GM23248 (cell line): ENCODE measurements at regions not wholly inside any gene's neighbourhood (a gene's known extent, or its start where the extent isn't known, plus 50 kb on each side); places are given as distances from the start of the nearest gene placed in this dataset.

Experiments used
- DNase-seq: peaks from one replicate; pipeline ENCODE4 v3.0.0-alpha.2; 2015
- H2AFZ ChIP-seq: fragments of 200-600 bp; sonication (generic); 2 replicates; pipeline ENCODE4 v1.6.1; 2016; ENCODE audit warnings: antibody characterized with exemption
- H3F3A ChIP-seq: fragments of 200-600 bp; sonication (generic); 2 replicates; pipeline ENCODE4 v1.6.1; 2016; ENCODE audit warnings: mild to moderate bottlenecking, antibody characterized with exemption, mixed run types; ENCODE audit not compliant: insufficient read depth
- H3K27ac ChIP-seq: fragments of 200-600 bp; sonication (generic); 2 replicates; pipeline ENCODE4 v1.5.1; 2016; ENCODE audit warnings: mild to moderate bottlenecking
- H3K27me3 ChIP-seq: fragments of 200-600 bp; sonication (generic); replicated peaks from 2 replicates; pipeline ENCODE4 v1.6.1; 2016; ENCODE audit warnings: mild to moderate bottlenecking; ENCODE audit not compliant: insufficient read depth
- H3K36me3 ChIP-seq: fragments of 200-600 bp; sonication (generic); 2 replicates; pipeline ENCODE4 v1.6.1; 2016; ENCODE audit warnings: low read depth, mild to moderate bottlenecking
- H3K4me1 ChIP-seq: fragments of 200-600 bp; sonication (generic); 2 replicates; pipeline ENCODE4 v1.6.1; 2016; ENCODE audit warnings: mild to moderate bottlenecking; ENCODE audit not compliant: insufficient read depth
- H3K4me2 ChIP-seq: fragments of 200-600 bp; sonication (generic); one replicate; pipeline ENCODE4 v1.6.1; 2016; ENCODE audit warnings: mild to moderate bottlenecking; ENCODE audit not compliant: unreplicated experiment
- H3K4me3 ChIP-seq: fragments of 200-600 bp; sonication (generic); 2 replicates; pipeline ENCODE4 v1.5.1; 2016; ENCODE audit warnings: mild to moderate bottlenecking
- H3K79me2 ChIP-seq: fragments of 200-600 bp; sonication (generic); 2 replicates; pipeline ENCODE4 v1.6.1; 2016; ENCODE audit warnings: mild to moderate bottlenecking; ENCODE audit not compliant: insufficient read depth
- H3K9ac ChIP-seq: fragments of 200-600 bp; sonication (generic); 2 replicates; pipeline ENCODE4 v1.6.1; 2016; ENCODE audit warnings: mild to moderate bottlenecking
- H3K9me2 ChIP-seq: fragments of 200-600 bp; sonication (generic); 2 replicates; pipeline ENCODE4 v1.6.1; 2016; ENCODE audit warnings: mixed run types, mild to moderate bottlenecking, moderate library complexity; ENCODE audit not compliant: insufficient read depth
- H3K9me3 ChIP-seq: fragments of 200-600 bp; sonication (generic); one replicate; pipeline ENCODE4 v1.6.1; 2017; ENCODE audit warnings: low read depth
- H4K20me1 ChIP-seq: fragments of 200-600 bp; sonication (generic); 2 replicates; pipeline ENCODE4 v1.6.0; 2016; ENCODE audit not compliant: insufficient read depth
- EZH2 ChIP-seq: fragments of 200-600 bp; sonication (generic); IDR thresholded peaks from 2 replicates; pipeline ENCODE4 v1.6.1; 2018; ENCODE audit warnings: antibody characterized with exemption, mild to moderate bottlenecking; ENCODE audit not compliant: insufficient read depth, poor library complexity, severe bottlenecking
- EZH2phosphoT487 ChIP-seq: fragments of 200-600 bp; sonication (generic); IDR thresholded peaks from 2 replicates; pipeline ENCODE4 v1.6.1; 2018; ENCODE audit warnings: antibody characterized with exemption, moderate library complexity, mild to moderate bottlenecking, low read depth; ENCODE audit not compliant: insufficient read depth
- WGBS, 2 experiments: methylation state at CpG; one replicate each; pipeline ENCODE4 v1.1.6; 2015 to 2017; ENCODE audit warnings: low lambda C conversion rate in 2 of 2, low coverage in 1 of 2; ENCODE audit errors: missing lambda C conversion rate in 2 of 2; 5-methylcytosine and 5-hydroxymethylcytosine counted together
- in situ Hi-C: fragments of 300-500 bp; cut with MboI; formaldehyde crosslinking; loops from 2 replicates; pipeline ENCODE4 v1.15.0; 2020

DNA sequence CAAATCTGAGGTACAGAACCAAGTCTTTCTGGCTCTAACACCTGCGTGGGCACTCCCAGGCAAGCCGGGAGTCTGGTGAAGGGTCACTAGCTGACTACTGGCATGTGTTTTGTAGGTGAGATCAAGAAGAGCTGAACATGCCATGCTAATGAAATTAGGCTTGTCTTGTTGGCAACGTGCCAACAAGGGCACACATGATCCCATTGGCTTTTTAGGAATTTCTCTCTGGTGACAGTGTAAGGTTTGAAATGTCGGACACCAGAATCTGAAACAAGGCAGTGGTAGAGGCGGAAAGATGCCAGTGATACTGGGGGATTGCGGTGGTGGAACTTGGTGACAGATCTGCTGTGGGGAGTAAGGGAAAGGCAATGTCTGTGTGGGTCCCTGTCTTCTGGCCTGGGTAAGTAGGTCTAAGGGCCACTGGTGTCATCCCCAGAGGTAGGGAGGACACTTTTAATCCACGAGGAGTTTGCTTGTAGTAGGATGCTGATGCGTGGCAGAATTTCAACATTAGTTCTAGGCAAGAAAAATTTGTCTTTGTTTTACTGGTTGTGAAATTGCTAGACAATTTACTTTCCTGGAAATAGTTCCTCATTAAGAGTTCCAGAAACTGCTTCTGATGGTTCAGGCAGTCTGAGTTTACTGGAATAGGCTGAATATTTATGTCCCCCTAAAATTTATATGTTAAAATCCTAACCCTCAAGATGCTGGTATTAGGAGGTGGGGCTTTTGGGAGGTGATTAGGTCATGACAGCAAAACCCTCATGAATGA lies 52.6 kb upstream of the ACMSD start:
- Histone ChIP-seq H3K9ac (no peak overlapping the region), H4K20me1 (no peaks in the 10 kb centered on the region), H2AFZ (no peak overlapping the region), H3K27me3 (no peaks in the 10 kb centered on the region), H3K27ac (no peak overlapping the region), H3K4me3 (no peak overlapping the region), H3K79me2 (no peaks in the 10 kb centered on the region), H3F3A (no peaks in the 10 kb centered on the region), H3K4me1 (no peaks in the 10 kb centered on the region), H3K9me3 (no peaks in the 10 kb centered on the region), H3K9me2 (no peaks in the 10 kb centered on the region), H3K36me3 (no peaks in the 10 kb centered on the region), H3K4me2 (no peak overlapping the region)
- DNase-seq = no peak
- in situ Hi-C loops = no loop called here
- no peak for TF ChIP-seq EZH2phosphoT487
- TF ChIP-seq EZH2 = no peak
- WGBS, 2 experiments = 32 to 40% methylated on average over 8 of the region's 8 CpGs

DNA sequence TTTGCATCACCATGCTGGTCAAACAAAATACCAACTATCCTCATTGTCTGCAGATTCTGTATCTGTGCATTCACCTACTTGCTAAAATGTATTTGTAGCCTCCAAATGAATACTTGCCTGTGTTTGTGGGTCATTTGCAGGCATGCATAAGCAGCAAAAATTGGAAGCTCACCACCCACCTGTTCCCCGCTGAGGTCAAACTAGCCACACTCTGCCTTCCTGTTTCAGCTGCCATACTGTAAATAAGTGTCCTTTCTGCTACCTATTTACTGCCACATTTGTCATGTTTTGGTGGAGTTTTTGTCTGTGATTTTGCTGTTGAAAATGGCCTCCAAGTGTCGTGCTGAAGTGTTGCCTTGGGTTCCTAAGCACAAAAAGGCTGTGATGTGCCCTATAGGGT lies 50.0 kb upstream of the ACMSD start:
- Histone ChIP-seq H3K27me3 (no peaks in the 10 kb centered on the region), H3K79me2 (no peaks in the 10 kb centered on the region), H3K4me3 (no peak overlapping the region), H3K4me1 (no peaks in the 10 kb centered on the region), H3K9ac (no peak overlapping the region), H3K27ac (no peak overlapping the region), H3K4me2 (no peak overlapping the region), H3K9me3 (no peaks in the 10 kb centered on the region), H3F3A (no peaks in the 10 kb centered on the region), H4K20me1 (no peaks in the 10 kb centered on the region), H3K36me3 (no peaks in the 10 kb centered on the region), H2AFZ (no peak overlapping the region), H3K9me2 (no peaks in the 10 kb centered on the region)
- WGBS, 2 experiments = 8 to 14% methylated on average over 2 of the region's 2 CpGs
- DNase-seq = no peak
- in situ Hi-C loops = no loop called here
- TF ChIP-seq EZH2phosphoT487 (no peak), EZH2 (no peak)
